ENCODE measurements at regions not wholly inside any gene's neighbourhood (a gene's known extent, or its start where the extent isn't known, plus 50 kb on each side); places are given as distances from the start of the nearest gene placed in this dataset.

- DNase-seq (ENCODE audit: low read depth): no peak
Observed at GRCh38 chrX:65034292-65034667, 58.0 kb upstream of the ZC4H2 start.
